HG02938 (cell line): ENCODE measurements at regions not wholly inside any gene's neighbourhood (a gene's known extent, or its start where the extent isn't known, plus 50 kb on each side); places are given as distances from the start of the nearest gene placed in this dataset.

ENCODE experiments used
- ATAC-seq: cut with Tn5 transposase; IDR thresholded peaks from one replicate; pipeline ENCODE4 v1.9.1; 2021; ENCODE audit warnings: mild to moderate bottlenecking, moderate library complexity; ENCODE audit not compliant: unreplicated experiment

- no peak for ATAC-seq
Measured at GRCh38 chr5:159420940-159421339, 90.7 kb upstream of the IL12B start.

- no peak for ATAC-seq
Measured at GRCh38 chr5:159422361-159422760, 92.1 kb upstream of the IL12B start.

GRCh38 chr5:159422910-159423309 is 92.6 kb upstream of the IL12B start:
- no peak for ATAC-seq

- ATAC-seq = peak; percentile 37
Measured at GRCh38 chr5:159424123-159424522, 93.8 kb upstream of the IL12B start.

- ATAC-seq = no peak
Measured at GRCh38 chr5:159426694-159427093, 96.4 kb upstream of the IL12B start.

- peak; percentile 65 for ATAC-seq
Measured at GRCh38 chr5:159427180-159428012, 97.1 kb upstream of the IL12B start.

- ATAC-seq = no peak
Measured at GRCh38 chr5:159430361-159431012, 100.2 kb upstream of the IL12B start.

GRCh38 chr5:159435855-159436254 is 105.6 kb upstream of the IL12B start:
- no peak for ATAC-seq

- no peak for ATAC-seq
Measured at GRCh38 chr5:159438092-159438491, 107.8 kb upstream of the IL12B start.

GRCh38 chr5:159439002-159439401 is 108.7 kb upstream of the IL12B start:
- no peak for ATAC-seq

- no peak for ATAC-seq
Measured at GRCh38 chr5:159440235-159440634, 109.9 kb upstream of the IL12B start.

GRCh38 chr5:159440968-159441367 is 110.7 kb upstream of the IL12B start:
- no peak for ATAC-seq

- no peak for ATAC-seq
Measured at GRCh38 chr5:159441441-159441840, 111.2 kb upstream of the IL12B start.

GRCh38 chr5:159442206-159442850 is 112.0 kb upstream of the IL12B start:
- ATAC-seq = no peak

- ATAC-seq = no peak
Measured at GRCh38 chr5:159444441-159445082, 114.3 kb upstream of the IL12B start.

GRCh38 chr5:159447116-159447515 is 116.8 kb upstream of the IL12B start:
- no peak for ATAC-seq

- ATAC-seq = no peak
Measured at GRCh38 chr5:159448841-159449407, 118.6 kb upstream of the IL12B start.

- ATAC-seq = no peak
Measured at GRCh38 chr5:159449925-159450324, 119.6 kb upstream of the IL12B start.

- ATAC-seq = no peak
Measured at GRCh38 chr5:159450417-159450816, 120.1 kb upstream of the IL12B start.

GRCh38 chr5:159451197-159452052 is 121.1 kb upstream of the IL12B start:
- no peak for ATAC-seq
